GM12865 (cell line): ENCODE measurements at regions not wholly inside any gene's neighbourhood (a gene's known extent, or its start where the extent isn't known, plus 50 kb on each side); places are given as distances from the start of the nearest gene placed in this dataset.
"Not testable (repeated sequence)": the region's sequence is repeated elsewhere in the genome, so short reads cannot be mapped to it uniquely, and the experiment has no call there.

Experiments used
- DNase-seq: peaks from one replicate; pipeline ENCODE4 v3.0.0; 2010; ENCODE audit warnings: low read depth
- H3K4me3 ChIP-seq: 2 replicates; pipeline ENCODE4 v1.5.1; 2011; ENCODE audit warnings: mild to moderate bottlenecking, low read depth, low read length, control low read depth
- TF ChIP-seq, protein P1 (sequence below): IDR thresholded peaks from 2 replicates; pipeline ENCODE4 v1.5.1; 2011; ENCODE audit warnings: low read length, control low read depth, low read depth, inconsistent platforms; ENCODE audit not compliant: insufficient read depth; ENCODE audit errors: missing control alignments

DNA sequence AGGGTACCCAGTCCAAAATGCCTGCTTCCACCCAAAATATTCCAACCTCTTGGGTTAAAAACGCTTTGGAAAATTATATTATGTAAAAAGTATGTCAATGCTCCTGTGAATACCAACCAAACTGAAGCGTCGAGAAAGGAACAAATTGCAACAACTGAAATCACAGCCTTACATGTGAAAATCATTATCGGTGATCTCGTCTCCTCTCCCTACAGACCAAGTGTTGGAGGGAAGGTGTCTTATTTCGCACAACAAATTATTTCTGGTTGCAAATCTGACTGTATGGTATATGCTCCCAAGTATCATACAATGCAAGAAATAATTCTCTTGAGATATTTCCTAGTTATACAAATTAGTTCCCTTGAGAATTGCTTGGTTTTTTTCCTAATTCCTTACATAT, 89.3 kb upstream of the CDYL2 start:
- no peak for DNase-seq
- TF ChIP-seq, protein P1, sequence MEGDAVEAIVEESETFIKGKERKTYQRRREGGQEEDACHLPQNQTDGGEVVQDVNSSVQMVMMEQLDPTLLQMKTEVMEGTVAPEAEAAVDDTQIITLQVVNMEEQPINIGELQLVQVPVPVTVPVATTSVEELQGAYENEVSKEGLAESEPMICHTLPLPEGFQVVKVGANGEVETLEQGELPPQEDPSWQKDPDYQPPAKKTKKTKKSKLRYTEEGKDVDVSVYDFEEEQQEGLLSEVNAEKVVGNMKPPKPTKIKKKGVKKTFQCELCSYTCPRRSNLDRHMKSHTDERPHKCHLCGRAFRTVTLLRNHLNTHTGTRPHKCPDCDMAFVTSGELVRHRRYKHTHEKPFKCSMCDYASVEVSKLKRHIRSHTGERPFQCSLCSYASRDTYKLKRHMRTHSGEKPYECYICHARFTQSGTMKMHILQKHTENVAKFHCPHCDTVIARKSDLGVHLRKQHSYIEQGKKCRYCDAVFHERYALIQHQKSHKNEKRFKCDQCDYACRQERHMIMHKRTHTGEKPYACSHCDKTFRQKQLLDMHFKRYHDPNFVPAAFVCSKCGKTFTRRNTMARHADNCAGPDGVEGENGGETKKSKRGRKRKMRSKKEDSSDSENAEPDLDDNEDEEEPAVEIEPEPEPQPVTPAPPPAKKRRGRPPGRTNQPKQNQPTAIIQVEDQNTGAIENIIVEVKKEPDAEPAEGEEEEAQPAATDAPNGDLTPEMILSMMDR: no peak
- H3K4me3 ChIP-seq: no peak overlapping the region

DNA sequence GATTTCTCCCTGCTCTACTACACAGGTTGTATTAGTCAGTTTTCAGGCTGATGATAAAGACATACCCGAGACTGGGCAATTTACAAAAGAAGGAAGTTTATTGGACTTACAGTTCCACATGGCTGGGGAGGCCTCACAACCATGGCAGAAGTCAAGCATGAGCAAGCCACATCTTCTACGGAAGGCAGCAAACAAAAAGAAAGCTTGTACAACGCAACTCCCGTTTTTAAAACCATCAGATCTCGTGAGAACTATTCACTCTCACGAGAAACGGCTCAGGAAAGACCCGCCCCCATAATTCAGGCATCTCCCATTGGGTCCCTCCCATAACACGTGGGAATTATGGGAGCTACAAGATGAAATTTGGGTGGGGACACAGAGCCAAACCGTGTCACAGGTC, 88.0 kb upstream of the CDYL2 start:
- H3K4me3 ChIP-seq: not testable (repeated sequence)
- peak; percentile 55 for DNase-seq

DNA sequence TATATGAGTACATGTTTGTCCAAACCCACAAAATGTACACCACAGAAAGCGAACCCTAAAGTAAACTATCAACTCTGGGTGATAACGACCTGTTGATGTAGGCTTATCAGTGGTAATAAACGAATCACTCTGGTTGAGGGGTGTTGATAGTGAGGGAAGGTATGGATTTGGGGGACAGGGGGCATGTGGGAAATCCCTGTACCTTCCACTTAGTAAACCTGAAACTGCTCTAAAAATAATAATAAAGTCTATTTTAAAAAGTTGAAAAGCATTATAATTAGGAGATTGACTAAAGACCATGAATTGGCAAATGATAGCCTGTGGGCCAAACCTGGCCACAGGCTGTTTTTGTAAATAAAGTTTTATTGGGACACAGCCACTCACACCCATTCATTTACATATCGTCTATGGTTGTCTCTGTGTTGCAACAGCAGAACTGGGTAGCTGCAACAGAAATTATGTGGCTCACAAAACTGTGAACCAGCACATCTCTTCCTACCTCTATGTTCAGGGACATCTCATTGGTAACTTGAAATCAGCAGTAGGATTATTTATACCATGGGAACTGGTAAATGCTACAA, 85.5 kb upstream of the CDYL2 start:
- TF ChIP-seq, protein P1: no peak
- no peak overlapping the region for H3K4me3 ChIP-seq
- DNase-seq: peak; percentile 12

DNA sequence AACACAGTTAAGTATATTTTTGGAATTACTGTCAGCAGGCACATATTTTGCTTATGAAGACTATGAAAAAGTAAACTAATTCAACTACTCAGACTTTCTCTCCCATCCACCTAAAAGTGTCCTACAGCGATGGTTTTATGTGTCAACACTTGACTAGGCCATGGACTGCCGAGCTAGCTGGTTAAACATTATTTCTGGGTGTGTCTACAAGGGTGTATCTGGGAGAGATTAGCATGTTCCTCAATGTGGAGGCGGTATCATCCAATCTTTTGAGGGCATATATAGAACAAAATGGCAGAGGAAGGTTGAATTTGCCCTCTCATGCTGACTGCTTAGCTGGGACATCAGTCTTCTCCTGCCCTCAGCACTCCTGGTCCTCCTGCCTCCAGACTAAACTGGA, 82.7 kb upstream of the CDYL2 start:
- DNase-seq: no peak
- H3K4me3 ChIP-seq: no peak overlapping the region
- TF ChIP-seq, protein P1: no peak

DNA sequence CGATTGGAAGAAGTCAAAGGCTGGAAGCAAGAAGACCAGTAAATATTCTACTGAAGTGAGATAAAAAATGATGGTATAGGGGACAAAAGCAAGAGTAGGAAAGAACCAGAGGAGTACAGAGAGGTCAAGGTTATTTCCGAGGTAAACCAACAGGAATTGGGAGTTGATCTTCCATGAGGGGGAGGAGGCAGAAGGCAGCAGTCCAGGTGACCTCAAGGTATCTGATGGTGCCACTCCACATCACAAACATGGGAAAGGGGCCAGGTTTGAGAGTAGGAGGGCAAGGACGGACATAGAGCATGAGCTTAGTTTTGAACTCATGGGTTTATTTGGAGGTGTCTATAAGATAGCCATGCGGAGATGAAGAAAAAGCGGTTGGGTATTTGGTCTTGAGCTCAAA, 79.4 kb upstream of the CDYL2 start:
- TF ChIP-seq, protein P1: no peak
- DNase-seq: no peak
- no peak overlapping the region for H3K4me3 ChIP-seq

DNA sequence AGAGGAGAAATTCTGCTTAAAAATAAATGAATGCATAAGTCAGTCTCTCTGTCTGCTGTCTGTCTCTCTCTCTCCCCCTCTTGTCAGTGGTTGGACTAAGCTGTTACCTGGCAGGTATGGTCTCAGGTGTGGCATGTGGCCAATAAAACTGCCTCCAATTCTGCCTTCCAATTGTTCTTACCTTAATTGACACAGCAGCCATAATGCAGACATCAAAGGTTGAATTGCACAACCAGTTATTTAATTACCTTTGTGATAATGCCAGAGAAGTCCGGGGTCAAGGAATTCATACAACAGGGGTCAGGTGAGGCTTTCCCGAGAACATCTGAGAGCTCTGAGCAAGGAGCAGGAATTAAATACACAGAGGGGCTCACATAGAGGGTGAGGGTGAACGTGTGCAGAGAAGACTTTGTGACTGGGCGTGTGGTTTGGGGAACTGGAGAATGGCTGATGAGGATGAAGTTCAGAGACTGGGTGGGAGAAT, 78.8 kb upstream of the CDYL2 start:
- TF ChIP-seq, protein P1: no peak
- H3K4me3 ChIP-seq: no peak overlapping the region
- DNase-seq: no peak

DNA sequence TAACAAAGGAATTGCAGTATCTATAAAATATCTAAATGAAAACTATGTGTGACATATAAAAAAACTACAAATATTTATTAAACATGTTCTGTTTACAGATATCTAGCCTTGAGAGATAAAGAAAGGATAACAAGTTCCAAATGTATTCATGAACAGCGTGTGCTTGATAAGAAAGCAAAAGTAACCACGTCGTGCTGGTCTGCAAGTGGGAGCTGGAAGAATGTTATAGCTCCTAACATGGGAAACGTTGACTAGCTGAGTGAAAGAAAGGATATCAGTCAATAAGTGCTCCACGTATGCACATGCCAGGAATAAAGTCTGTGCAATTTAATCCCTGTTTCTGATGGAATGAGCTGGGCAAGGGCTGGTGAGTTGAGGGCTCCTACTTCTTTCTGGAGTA, 71.2 kb upstream of the CDYL2 start:
- no peak overlapping the region for H3K4me3 ChIP-seq
- TF ChIP-seq, protein P1: no peak

More for the DNA sequence above, 71.2 kb upstream of the CDYL2 start:
- DNase-seq: no peak
